ENCODE measurements at regions not wholly inside any gene's neighbourhood (a gene's known extent, or its start where the extent isn't known, plus 50 kb on each side); places are given as distances from the start of the nearest gene placed in this dataset.

DNA sequence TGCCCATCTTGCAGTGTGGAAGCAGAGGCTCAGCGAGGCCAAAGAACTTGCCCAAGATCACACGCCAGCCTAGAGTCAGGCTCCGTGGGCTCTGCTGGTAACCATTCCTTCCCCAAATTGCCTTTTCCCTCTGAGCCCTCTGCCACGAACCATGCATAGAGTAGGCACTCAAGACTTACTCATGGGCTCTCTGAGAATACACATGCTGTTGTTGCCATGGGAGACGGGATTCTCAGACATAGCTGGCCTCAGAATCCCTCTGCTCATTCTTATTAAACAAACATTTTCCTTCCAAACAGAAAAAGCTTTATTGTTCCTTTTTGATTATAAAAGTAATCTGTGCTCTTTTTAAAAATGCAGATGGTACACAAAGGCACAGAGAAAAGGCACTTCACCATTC lies 52.5 kb upstream of the WSCD2 start:
- Histone ChIP-seq H3K9ac (ENCODE audit: insufficient read length, low read depth) (no peak overlapping the region), H3K4me1 (ENCODE audit: insufficient read depth, insufficient read length) (no peaks in the 10 kb centered on the region), H3K9me3 (ENCODE audit: insufficient read depth, low read length) (0 out of 2 replicates have a peak, but pooled peaks cover 7% of the 10 kb centered on the region), H3K27me3 (ENCODE audit: insufficient read depth, insufficient read length) (no peaks in the 10 kb centered on the region), H3K4me3 (ENCODE audit: insufficient read length, low read depth) (no peak overlapping the region), H3K36me3 (ENCODE audit: insufficient read depth, insufficient read length, low read length) (no peaks in the 10 kb centered on the region)
- TF ChIP-seq SUZ12 (IDR thresholded peaks at IDR 0.05; ENCODE audit: extremely low read depth, insufficient read depth, insufficient read length) (no peak), YY1 (IDR thresholded peaks at IDR 0.05; ENCODE audit: insufficient read depth, insufficient read length) (no peak), ZNF274 (IDR thresholded peaks at IDR 0.05; ENCODE audit: low read depth, low read length) (no peak)
- DNase-seq (ENCODE audit: low read depth, low spot score): no peak

DNA sequence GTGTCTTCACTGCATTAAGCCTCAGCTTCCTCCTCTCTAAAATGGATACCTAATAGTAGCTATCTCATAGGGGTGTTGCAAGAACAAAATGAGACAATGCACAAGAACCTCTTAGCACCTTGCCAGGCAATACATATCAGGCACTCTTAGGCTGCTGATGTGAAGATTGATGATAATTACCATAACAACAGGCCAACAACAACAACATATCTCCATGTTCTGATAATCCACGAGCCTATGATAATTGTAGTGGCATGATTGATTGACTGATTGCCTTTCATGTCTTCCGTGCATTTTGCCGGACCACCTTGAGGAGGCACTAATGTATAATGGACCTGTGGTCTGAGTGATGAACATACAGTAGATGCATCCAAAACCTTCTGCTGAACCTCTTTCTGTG lies 50.7 kb upstream of the WSCD2 start:
- no peaks in the 10 kb centered on the region for H3K4me1 ChIP-seq (ENCODE audit: insufficient read depth, insufficient read length)
- no peak for DNase-seq (ENCODE audit: low read depth, low spot score)
- no peak overlapping the region for H3K9ac ChIP-seq (ENCODE audit: insufficient read length, low read depth)
- H3K4me3 ChIP-seq (ENCODE audit: insufficient read length, low read depth): no peak overlapping the region
- no peak for TF ChIP-seq ZNF274 (IDR thresholded peaks at IDR 0.05; ENCODE audit: low read depth, low read length)
- H3K9me3 ChIP-seq (ENCODE audit: insufficient read depth, low read length): 0 out of 2 replicates have a peak, but pooled peaks cover 7% of the 10 kb centered on the region
- H3K36me3 ChIP-seq (ENCODE audit: insufficient read depth, insufficient read length, low read length): no peaks in the 10 kb centered on the region
- no peaks in the 10 kb centered on the region for H3K27me3 ChIP-seq (ENCODE audit: insufficient read depth, insufficient read length)

Data from NT2/D1 (cell line).